DND-41 (cell line): ENCODE measurements at regions not wholly inside any gene's neighbourhood (a gene's known extent, or its start where the extent isn't known, plus 50 kb on each side); places are given as distances from the start of the nearest gene placed in this dataset.

ENCODE experiments used
- EZH2 ChIP-seq: IDR thresholded peaks from 3 replicates; pipeline ENCODE4 v1.6.1; 2012; ENCODE audit warnings: borderline replicate concordance, low read depth, mild to moderate bottlenecking, moderate library complexity, low read length, inconsistent platforms; ENCODE audit not compliant: severe bottlenecking
- TF ChIP-seq, protein P1 (sequence below): IDR thresholded peaks from 2 replicates; pipeline ENCODE4 v1.5.1; 2012; ENCODE audit warnings: borderline replicate concordance, low read length, moderate library complexity, mild to moderate bottlenecking; ENCODE audit not compliant: poor library complexity, severe bottlenecking; ENCODE audit errors: extremely low read depth

DNA sequence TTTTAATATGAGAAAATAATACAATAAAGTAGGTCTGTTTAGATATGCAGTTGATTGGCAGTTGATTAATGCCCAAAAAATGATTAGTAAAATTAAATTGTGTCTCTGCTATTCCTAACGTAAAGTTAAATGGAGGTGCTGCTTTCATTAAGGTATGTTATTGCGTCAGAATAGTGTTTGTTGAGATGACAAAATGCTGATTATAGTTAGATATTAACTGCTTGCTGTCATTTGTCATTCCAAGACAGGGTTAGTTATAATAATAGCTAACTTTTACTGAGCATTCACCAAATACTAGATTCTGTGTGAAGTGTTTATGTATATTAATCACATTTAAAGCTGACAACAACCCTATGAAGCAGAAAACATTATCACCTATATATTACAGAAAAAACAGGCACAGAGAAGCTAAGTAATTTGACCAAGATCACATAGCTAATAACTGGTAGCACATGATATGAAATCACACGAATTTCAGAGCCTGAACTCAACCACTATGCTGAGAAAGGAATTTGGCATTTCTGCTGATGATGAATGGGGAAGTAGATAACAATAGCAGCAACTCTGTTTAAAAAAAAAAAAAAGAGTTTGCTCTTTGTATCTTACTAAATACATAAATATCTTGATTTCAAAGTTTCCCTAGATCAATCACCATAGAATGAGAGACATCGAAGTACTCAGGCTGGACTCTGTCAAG, 59.7 kb upstream of the WDR44 start:
- TF ChIP-seq, protein P1, sequence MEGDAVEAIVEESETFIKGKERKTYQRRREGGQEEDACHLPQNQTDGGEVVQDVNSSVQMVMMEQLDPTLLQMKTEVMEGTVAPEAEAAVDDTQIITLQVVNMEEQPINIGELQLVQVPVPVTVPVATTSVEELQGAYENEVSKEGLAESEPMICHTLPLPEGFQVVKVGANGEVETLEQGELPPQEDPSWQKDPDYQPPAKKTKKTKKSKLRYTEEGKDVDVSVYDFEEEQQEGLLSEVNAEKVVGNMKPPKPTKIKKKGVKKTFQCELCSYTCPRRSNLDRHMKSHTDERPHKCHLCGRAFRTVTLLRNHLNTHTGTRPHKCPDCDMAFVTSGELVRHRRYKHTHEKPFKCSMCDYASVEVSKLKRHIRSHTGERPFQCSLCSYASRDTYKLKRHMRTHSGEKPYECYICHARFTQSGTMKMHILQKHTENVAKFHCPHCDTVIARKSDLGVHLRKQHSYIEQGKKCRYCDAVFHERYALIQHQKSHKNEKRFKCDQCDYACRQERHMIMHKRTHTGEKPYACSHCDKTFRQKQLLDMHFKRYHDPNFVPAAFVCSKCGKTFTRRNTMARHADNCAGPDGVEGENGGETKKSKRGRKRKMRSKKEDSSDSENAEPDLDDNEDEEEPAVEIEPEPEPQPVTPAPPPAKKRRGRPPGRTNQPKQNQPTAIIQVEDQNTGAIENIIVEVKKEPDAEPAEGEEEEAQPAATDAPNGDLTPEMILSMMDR: no peak
- TF ChIP-seq EZH2: no peak
